ENCODE measurements at regions not wholly inside any gene's neighbourhood (a gene's known extent, or its start where the extent isn't known, plus 50 kb on each side); places are given as distances from the start of the nearest gene placed in this dataset.

- TF ChIP-seq MAX (IDR thresholded peaks at IDR 0.05) (no peak), REST (IDR thresholded peaks at IDR 0.05; ENCODE audit: low read depth) (no peak), CEBPB (IDR thresholded peaks at IDR 0.05) (no peak), ZBTB7A (IDR thresholded peaks at IDR 0.05; ENCODE audit: low read depth) (no peak), EP300 (IDR thresholded peaks at IDR 0.05; ENCODE audit: borderline replicate concordance) (no peak), EGR1 (IDR thresholded peaks at IDR 0.05) (no peak), CREB1 (IDR thresholded peaks at IDR 0.05; ENCODE audit: low read depth) (no peak), TCF12 (IDR thresholded peaks at IDR 0.05; ENCODE audit: low read depth) (no peak), TAF1 (IDR thresholded peaks at IDR 0.05; ENCODE audit: low read depth) (no peak), YY1 (IDR thresholded peaks at IDR 0.05; ENCODE audit: low read depth) (no peak), FOXM1 (IDR thresholded peaks at IDR 0.05; ENCODE audit: borderline replicate concordance, low read depth) (no peak), NFIC (IDR thresholded peaks at IDR 0.05) (no peak), TEAD4 (IDR thresholded peaks at IDR 0.05) (no peak)
- TF ChIP-seq, protein P1, sequence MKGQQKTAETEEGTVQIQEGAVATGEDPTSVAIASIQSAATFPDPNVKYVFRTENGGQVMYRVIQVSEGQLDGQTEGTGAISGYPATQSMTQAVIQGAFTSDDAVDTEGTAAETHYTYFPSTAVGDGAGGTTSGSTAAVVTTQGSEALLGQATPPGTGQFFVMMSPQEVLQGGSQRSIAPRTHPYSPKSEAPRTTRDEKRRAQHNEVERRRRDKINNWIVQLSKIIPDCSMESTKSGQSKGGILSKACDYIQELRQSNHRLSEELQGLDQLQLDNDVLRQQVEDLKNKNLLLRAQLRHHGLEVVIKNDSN (IDR thresholded peaks at IDR 0.05) = no peak
Observed at GRCh38 chr3:135310317-135310716, 515.3 kb downstream of the EPHB1 start.

DNA sequence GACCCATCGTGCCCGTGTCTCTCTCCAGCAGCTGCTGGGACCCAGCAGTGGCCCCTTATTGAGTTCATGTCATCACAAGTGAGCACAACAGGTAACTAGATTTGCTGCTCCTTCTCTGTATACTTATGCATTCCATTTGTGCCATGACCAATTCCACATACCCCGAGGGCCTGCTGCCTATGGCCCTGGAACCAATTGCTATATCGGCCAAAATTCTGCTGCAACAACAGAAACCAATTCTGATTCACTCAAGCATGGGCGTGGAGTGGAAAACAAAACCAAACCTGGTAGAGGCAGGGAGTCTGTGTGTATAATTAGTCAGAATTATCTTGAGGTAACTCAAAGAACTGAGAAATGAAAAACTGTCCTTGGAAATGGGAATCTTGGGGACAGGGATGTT, 516.6 kb downstream of the EPHB1 start:
- TF ChIP-seq FOXM1 (IDR thresholded peaks at IDR 0.05; ENCODE audit: borderline replicate concordance, low read depth) (no peak), TEAD4 (IDR thresholded peaks at IDR 0.05) (no peak), MAX (IDR thresholded peaks at IDR 0.05) (no peak), CEBPB (IDR thresholded peaks at IDR 0.05) (no peak), EGR1 (IDR thresholded peaks at IDR 0.05) (no peak), RAD21 (IDR thresholded peaks at IDR 0.05; ENCODE audit: low read depth) (no peak), ZBTB7A (IDR thresholded peaks at IDR 0.05; ENCODE audit: low read depth) (no peak), REST (IDR thresholded peaks at IDR 0.05; ENCODE audit: low read depth) (no peak), CREB1 (IDR thresholded peaks at IDR 0.05; ENCODE audit: low read depth) (no peak), TCF12 (IDR thresholded peaks at IDR 0.05; ENCODE audit: low read depth) (no peak), EP300 (IDR thresholded peaks at IDR 0.05; ENCODE audit: borderline replicate concordance) (no peak)
- TF ChIP-seq, protein P1 (IDR thresholded peaks at IDR 0.05) = no peak

- no peak for TF ChIP-seq EGR1 (IDR thresholded peaks at IDR 0.05)
- no peak for TF ChIP-seq RAD21 (IDR thresholded peaks at IDR 0.05; ENCODE audit: low read depth)
- no peak for TF ChIP-seq ZBTB7A (IDR thresholded peaks at IDR 0.05; ENCODE audit: low read depth)
- TF ChIP-seq CEBPB (IDR thresholded peaks at IDR 0.05) = no peak
- TF ChIP-seq TEAD4 (IDR thresholded peaks at IDR 0.05) = no peak
- no peak for TF ChIP-seq REST (IDR thresholded peaks at IDR 0.05; ENCODE audit: low read depth)
- no peak for TF ChIP-seq FOXM1 (IDR thresholded peaks at IDR 0.05; ENCODE audit: borderline replicate concordance, low read depth)
- TF ChIP-seq NFIC (IDR thresholded peaks at IDR 0.05) = no peak
- no peak for TF ChIP-seq TAF1 (IDR thresholded peaks at IDR 0.05; ENCODE audit: low read depth)
- TF ChIP-seq MAX (IDR thresholded peaks at IDR 0.05) = no peak
- no peak for TF ChIP-seq EP300 (IDR thresholded peaks at IDR 0.05; ENCODE audit: borderline replicate concordance)
- TF ChIP-seq YY1 (IDR thresholded peaks at IDR 0.05; ENCODE audit: low read depth) = no peak
- TF ChIP-seq, protein P1 (IDR thresholded peaks at IDR 0.05) = no peak
- no peak for TF ChIP-seq TCF12 (IDR thresholded peaks at IDR 0.05; ENCODE audit: low read depth)
- TF ChIP-seq CREB1 (IDR thresholded peaks at IDR 0.05; ENCODE audit: low read depth) = no peak
Observed at GRCh38 chr3:135314237-135314636, 519.2 kb downstream of the EPHB1 start.

DNA sequence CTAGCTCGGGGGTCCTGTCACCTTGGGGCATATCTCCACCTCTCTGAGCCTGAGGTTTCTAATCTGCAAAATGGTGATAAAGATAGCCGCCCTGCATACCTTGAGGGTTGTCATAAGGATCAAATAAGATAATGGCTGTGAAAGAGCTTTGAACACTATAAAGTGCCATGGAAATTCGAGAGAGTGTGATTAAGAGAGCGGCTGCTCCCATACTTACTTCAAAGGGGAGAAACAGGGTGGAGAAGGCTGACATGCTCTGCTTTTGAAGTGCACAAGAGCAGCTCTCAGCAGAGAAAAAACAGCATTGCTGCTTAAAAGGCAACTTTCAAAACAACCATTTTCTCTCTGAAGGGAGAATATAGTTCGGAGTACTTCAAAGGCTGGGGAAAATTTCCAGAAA, 529.2 kb downstream of the EPHB1 start:
- TF ChIP-seq YY1 (IDR thresholded peaks at IDR 0.05; ENCODE audit: low read depth) = no peak
- TF ChIP-seq TEAD4 (IDR thresholded peaks at IDR 0.05) = no peak
- no peak for TF ChIP-seq CEBPB (IDR thresholded peaks at IDR 0.05)
- no peak for TF ChIP-seq TCF12 (IDR thresholded peaks at IDR 0.05; ENCODE audit: low read depth)

Measured in Ishikawa (cell line).